SH-SY5Y (cell line): ENCODE measurements at regions not wholly inside any gene's neighbourhood (a gene's known extent, or its start where the extent isn't known, plus 50 kb on each side); places are given as distances from the start of the nearest gene placed in this dataset.

ENCODE experiments used
- GATA2 ChIP-seq: IDR thresholded peaks from 2 replicates; pipeline ENCODE4 v1.6.1; 2011; ENCODE audit warnings: mild to moderate bottlenecking, low read depth, low read length
- GATA3 ChIP-seq: IDR thresholded peaks from 2 replicates; pipeline ENCODE4 v1.6.1; 2011; ENCODE audit warnings: low read depth, mild to moderate bottlenecking, low read length, moderate library complexity

GRCh38 chr11:31969359-31969702 lies 121.5 kb upstream of the RCN1 start:
- no peak for TF ChIP-seq GATA3
- no peak for TF ChIP-seq GATA2
